ENCODE measurements at regions not wholly inside any gene's neighbourhood (a gene's known extent, or its start where the extent isn't known, plus 50 kb on each side); places are given as distances from the start of the nearest gene placed in this dataset.

DNA sequence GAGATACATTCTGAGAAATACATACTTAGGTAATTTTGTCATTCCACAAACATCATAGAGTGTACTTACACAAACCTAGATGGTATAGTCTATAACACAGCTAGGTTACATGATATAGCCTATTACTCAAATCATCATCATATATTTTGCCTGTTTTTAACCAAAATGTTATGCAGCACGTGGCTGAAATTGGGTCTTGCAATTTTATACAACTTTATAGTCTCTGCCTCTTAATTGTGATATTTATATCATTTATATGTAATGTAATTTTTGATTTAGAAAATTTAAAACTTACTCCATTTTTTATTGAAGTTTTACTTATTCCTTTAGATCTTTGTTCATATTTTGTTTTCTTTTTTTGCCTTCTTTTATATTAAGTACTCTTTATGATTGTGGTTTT is 350.7 kb upstream of the DCN start:
- Histone ChIP-seq H3F3A (ENCODE audit: insufficient read depth, low read length) (no peaks in the 10 kb centered on the region), H3K4me3 (ENCODE audit: low read length) (no peak overlapping the region), H3K27ac (ENCODE audit: low read length) (no peak overlapping the region), H3K36me3 (replicated peaks; ENCODE audit: insufficient read depth, low read length) (no peaks in the 10 kb centered on the region), H3K4me2 (ENCODE audit: low read depth, low read length) (no peak overlapping the region), H3K9ac (ENCODE audit: low read length) (no peak overlapping the region), H3K27me3 (replicated peaks; ENCODE audit: insufficient read depth, low read length) (no peaks in the 10 kb centered on the region), H3K4me1 (ENCODE audit: low read length) (no peaks in the 10 kb centered on the region), H2AFZ (ENCODE audit: low read length) (no peak overlapping the region), H3K9me3 (replicated peaks; ENCODE audit: insufficient read depth, low read length) (no peaks in the 10 kb centered on the region), H4K20me1 (ENCODE audit: insufficient read depth, low read length) (no peaks in the 10 kb centered on the region), H3K9me2 (replicated peaks; ENCODE audit: insufficient read depth, low read length) (no peaks in the 10 kb centered on the region), H3K79me2 (ENCODE audit: low read length) (no peaks in the 10 kb centered on the region)
- no peak for DNase-seq
- TF ChIP-seq, protein P1, sequence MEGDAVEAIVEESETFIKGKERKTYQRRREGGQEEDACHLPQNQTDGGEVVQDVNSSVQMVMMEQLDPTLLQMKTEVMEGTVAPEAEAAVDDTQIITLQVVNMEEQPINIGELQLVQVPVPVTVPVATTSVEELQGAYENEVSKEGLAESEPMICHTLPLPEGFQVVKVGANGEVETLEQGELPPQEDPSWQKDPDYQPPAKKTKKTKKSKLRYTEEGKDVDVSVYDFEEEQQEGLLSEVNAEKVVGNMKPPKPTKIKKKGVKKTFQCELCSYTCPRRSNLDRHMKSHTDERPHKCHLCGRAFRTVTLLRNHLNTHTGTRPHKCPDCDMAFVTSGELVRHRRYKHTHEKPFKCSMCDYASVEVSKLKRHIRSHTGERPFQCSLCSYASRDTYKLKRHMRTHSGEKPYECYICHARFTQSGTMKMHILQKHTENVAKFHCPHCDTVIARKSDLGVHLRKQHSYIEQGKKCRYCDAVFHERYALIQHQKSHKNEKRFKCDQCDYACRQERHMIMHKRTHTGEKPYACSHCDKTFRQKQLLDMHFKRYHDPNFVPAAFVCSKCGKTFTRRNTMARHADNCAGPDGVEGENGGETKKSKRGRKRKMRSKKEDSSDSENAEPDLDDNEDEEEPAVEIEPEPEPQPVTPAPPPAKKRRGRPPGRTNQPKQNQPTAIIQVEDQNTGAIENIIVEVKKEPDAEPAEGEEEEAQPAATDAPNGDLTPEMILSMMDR (IDR thresholded peaks at IDR 0.05; ENCODE audit: low read length): no peak
- TF ChIP-seq EZH2 (optimal IDR thresholded peaks at IDR 0.05; ENCODE audit: low read depth, low read length) (no peak), EZH2phosphoT487 (IDR thresholded peaks at IDR 0.05; ENCODE audit: low read length) (no peak)

DNA sequence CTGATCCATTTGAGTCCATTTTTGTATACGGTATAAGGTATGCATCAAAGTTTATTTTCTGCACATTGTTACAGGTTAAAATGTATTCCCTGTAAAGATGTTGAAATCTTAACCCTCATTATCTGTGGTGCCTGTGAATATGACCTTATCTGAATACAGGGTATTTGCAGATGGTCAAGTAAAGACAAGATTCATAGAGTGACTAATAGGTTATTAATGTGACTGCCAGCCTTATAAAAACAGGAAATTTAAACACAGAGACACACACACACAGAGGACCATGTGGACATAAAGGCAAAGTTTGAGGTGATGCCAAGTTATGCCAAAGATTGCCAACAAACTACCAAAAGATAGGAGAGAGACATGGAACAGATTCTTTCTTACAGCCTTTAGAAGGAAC is 347.2 kb upstream of the DCN start:
- H3F3A ChIP-seq (ENCODE audit: insufficient read depth, low read length): no peaks in the 10 kb centered on the region
- DNase-seq: no peak
- H3K4me1 ChIP-seq (ENCODE audit: low read length): no peaks in the 10 kb centered on the region
- H2AFZ ChIP-seq (ENCODE audit: low read length): no peak overlapping the region
- no peak overlapping the region for H3K4me2 ChIP-seq (ENCODE audit: low read depth, low read length)
- no peaks in the 10 kb centered on the region for H3K9me3 ChIP-seq (replicated peaks; ENCODE audit: insufficient read depth, low read length)
- no peak overlapping the region for H3K27ac ChIP-seq (ENCODE audit: low read length)
- H3K79me2 ChIP-seq (ENCODE audit: low read length): no peaks in the 10 kb centered on the region
- H4K20me1 ChIP-seq (ENCODE audit: insufficient read depth, low read length): no peaks in the 10 kb centered on the region
- no peaks in the 10 kb centered on the region for H3K9me2 ChIP-seq (replicated peaks; ENCODE audit: insufficient read depth, low read length)
- H3K36me3 ChIP-seq (replicated peaks; ENCODE audit: insufficient read depth, low read length): no peaks in the 10 kb centered on the region
- no peak overlapping the region for H3K9ac ChIP-seq (ENCODE audit: low read length)
- no peak overlapping the region for H3K4me3 ChIP-seq (ENCODE audit: low read length)
- no peaks in the 10 kb centered on the region for H3K27me3 ChIP-seq (replicated peaks; ENCODE audit: insufficient read depth, low read length)
- TF ChIP-seq, protein P1 (IDR thresholded peaks at IDR 0.05; ENCODE audit: low read length): no peak
- TF ChIP-seq EZH2 (optimal IDR thresholded peaks at IDR 0.05; ENCODE audit: low read depth, low read length): no peak
- no peak for TF ChIP-seq EZH2phosphoT487 (IDR thresholded peaks at IDR 0.05; ENCODE audit: low read length)

DNA sequence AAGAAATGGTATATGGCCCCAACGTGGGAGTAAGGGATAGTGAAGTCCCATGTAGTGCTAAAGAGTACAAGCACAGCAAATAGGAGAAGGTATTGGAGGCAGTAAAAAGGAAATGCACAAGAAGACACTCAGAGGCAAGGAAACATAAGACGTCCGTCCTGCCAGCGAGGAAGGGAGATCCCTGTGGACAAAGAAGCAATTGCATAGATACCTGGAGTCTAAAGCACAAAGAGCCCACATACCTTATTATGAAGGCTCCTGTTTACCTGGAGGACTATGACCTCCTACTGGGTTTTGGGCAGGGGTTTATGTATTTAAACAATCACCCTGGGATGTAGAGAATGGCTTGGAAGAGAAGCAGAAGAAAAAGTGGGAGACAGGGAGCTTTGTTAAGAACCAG is 341.2 kb upstream of the DCN start:
- Histone ChIP-seq H3K4me2 (ENCODE audit: low read depth, low read length) (no peak overlapping the region), H3K36me3 (replicated peaks; ENCODE audit: insufficient read depth, low read length) (no peaks in the 10 kb centered on the region), H3K4me1 (ENCODE audit: low read length) (no peaks in the 10 kb centered on the region), H2AFZ (ENCODE audit: low read length) (no peak overlapping the region), H3K9me2 (replicated peaks; ENCODE audit: insufficient read depth, low read length) (no peaks in the 10 kb centered on the region), H4K20me1 (ENCODE audit: insufficient read depth, low read length) (no peaks in the 10 kb centered on the region), H3K27me3 (replicated peaks; ENCODE audit: insufficient read depth, low read length) (no peaks in the 10 kb centered on the region), H3K79me2 (ENCODE audit: low read length) (no peaks in the 10 kb centered on the region), H3K27ac (ENCODE audit: low read length) (no peak overlapping the region), H3F3A (ENCODE audit: insufficient read depth, low read length) (no peaks in the 10 kb centered on the region), H3K9ac (ENCODE audit: low read length) (no peak overlapping the region), H3K4me3 (ENCODE audit: low read length) (no peak overlapping the region), H3K9me3 (replicated peaks; ENCODE audit: insufficient read depth, low read length) (no peaks in the 10 kb centered on the region)
- DNase-seq: no peak
- TF ChIP-seq, protein P1 (IDR thresholded peaks at IDR 0.05; ENCODE audit: low read length): no peak
- TF ChIP-seq EZH2phosphoT487 (IDR thresholded peaks at IDR 0.05; ENCODE audit: low read length): no peak
- TF ChIP-seq EZH2 (optimal IDR thresholded peaks at IDR 0.05; ENCODE audit: low read depth, low read length): no peak
